ENCODE measurements at regions not wholly inside any gene's neighbourhood (a gene's known extent, or its start where the extent isn't known, plus 50 kb on each side); places are given as distances from the start of the nearest gene placed in this dataset.

DNA sequence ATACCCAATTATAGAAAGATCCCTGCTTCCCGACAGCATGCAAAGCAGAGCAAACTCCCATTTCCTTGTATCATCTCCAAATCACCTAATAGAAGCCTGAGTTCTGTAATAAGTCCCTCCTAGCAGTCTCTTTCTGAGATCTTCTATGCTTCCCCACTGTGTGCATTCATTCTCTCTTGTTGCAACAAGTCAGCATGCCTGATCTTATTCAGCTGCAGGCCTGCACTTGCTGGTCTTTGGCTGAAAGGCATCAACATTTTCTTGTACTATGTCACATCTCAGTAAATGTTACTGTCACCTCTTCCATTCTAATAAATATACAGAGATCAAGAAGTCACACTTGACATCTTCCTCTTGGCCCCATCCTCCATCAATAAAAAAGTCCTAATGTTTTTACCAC, 449.9 kb upstream of the MEX3C start:
- no peak for TF ChIP-seq POLR2A (IDR thresholded peaks at IDR 0.05; ENCODE audit: borderline replicate concordance, extremely low read depth, insufficient read depth, insufficient read length)
- TF ChIP-seq CTCF (IDR thresholded peaks at IDR 0.05 in 2 of 3, conservative IDR thresholded peaks at IDR 0.05 in 1 of 3; ENCODE audit: borderline replicate concordance in 1 of 3, insufficient read depth in 1 of 3, low read depth in 2 of 3, low read length in 2 of 3), result no peak
- no peak for TF ChIP-seq EZH2phosphoT487 (IDR thresholded peaks at IDR 0.05; ENCODE audit: borderline replicate concordance)
- no peak for TF ChIP-seq REST (IDR thresholded peaks at IDR 0.05; ENCODE audit: low read depth)
- TF ChIP-seq POLR2AphosphoS5 (IDR thresholded peaks at IDR 0.05; ENCODE audit: low read depth, low read length), result no peak
- TF ChIP-seq, protein P1, sequence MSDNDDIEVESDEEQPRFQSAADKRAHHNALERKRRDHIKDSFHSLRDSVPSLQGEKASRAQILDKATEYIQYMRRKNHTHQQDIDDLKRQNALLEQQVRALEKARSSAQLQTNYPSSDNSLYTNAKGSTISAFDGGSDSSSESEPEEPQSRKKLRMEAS (IDR thresholded peaks at IDR 0.05), result no peak
- no peak for TF ChIP-seq RAD21 (IDR thresholded peaks at IDR 0.05; ENCODE audit: low read depth)
- TF ChIP-seq EZH2 (IDR thresholded peaks at IDR 0.05), result no peak
- no peak for TF ChIP-seq ZNF274 (IDR thresholded peaks at IDR 0.05; ENCODE audit: low read depth, low read length)
- no peak for TF ChIP-seq ELF1 (IDR thresholded peaks at IDR 0.05; ENCODE audit: borderline replicate concordance, low read depth)
- TF ChIP-seq JUND (IDR thresholded peaks at IDR 0.05), result no peak
- TF ChIP-seq SIN3A (IDR thresholded peaks at IDR 0.05; ENCODE audit: low read depth), result no peak
- TF ChIP-seq ATF3 (IDR thresholded peaks at IDR 0.05), result no peak
- TF ChIP-seq YY1 (IDR thresholded peaks at IDR 0.05; ENCODE audit: extremely low read depth, insufficient replicate concordance, low read depth, low read length), result no peak

Measured in HCT116 (cell line).